ENCODE measurements at regions not wholly inside any gene's neighbourhood (a gene's known extent, or its start where the extent isn't known, plus 50 kb on each side); places are given as distances from the start of the nearest gene placed in this dataset.
"Not testable (repeated sequence)": the region's sequence is repeated elsewhere in the genome, so short reads cannot be mapped to it uniquely, and the experiment has no call there.

DNA sequence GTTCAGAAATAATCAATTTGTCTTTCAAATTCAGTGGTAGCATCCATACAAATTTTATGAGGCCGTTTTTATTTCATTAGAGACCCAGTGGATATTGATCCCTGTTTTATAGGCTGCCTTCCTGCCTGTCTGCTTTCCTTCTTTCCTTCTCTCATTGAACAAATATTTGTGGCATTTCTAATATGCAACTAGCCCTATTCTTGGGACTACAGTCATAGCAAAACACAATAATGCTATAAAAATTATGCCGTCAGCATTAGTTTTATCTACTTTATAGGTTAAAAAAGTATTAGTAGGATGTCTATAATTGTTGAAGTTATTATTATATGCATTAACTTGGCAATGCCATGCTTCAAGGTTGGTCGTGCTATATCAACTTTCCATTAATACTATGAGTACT is 2037.8 kb upstream of the LRRTM1 start:
- Histone ChIP-seq H3K4me3 (ENCODE audit: low read depth, low read length) (no peak overlapping the region), H3K36me3 (ENCODE audit: control insufficient read depth, insufficient read depth, low read length) (no peaks in the 10 kb centered on the region), H3K9me3 (ENCODE audit: control insufficient read depth, insufficient read depth, low read length) (no peaks in the 10 kb centered on the region), H3K4me1 (ENCODE audit: control insufficient read depth, insufficient read depth, low read length) (no peaks in the 10 kb centered on the region), H3K27me3 (ENCODE audit: control insufficient read depth, insufficient read depth, low read length) (no peaks in the 10 kb centered on the region), H3K9ac (ENCODE audit: low read depth, low read length) (no peak overlapping the region)

DNA sequence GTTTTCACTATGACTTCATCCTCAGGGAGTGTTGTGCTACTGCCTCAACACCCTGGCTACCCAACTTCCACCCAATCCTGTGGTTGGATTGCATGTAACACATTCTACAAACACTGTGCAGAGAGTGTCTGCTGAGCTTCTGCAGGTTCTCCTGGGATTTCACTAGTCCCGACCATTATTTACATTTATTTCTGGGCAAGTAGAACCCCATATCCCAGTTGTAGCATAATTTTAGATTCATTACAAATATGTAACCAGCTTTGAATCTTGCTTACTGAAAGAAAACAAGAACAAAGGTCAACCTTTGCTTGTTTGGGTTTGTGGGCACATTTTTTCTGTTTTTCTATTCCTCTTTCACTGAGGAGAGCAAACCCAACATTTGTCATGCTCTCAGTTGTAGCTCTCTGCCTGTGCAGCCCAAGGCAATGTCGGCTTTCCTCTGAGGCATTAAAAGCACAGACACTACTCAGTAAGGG is 2036.1 kb upstream of the LRRTM1 start:
- no peaks in the 10 kb centered on the region for H3K9me3 ChIP-seq (ENCODE audit: control insufficient read depth, insufficient read depth, low read length)
- no peaks in the 10 kb centered on the region for H3K4me1 ChIP-seq (ENCODE audit: control insufficient read depth, insufficient read depth, low read length)
- H3K27me3 ChIP-seq (ENCODE audit: control insufficient read depth, insufficient read depth, low read length) = no peaks in the 10 kb centered on the region
- H3K4me3 ChIP-seq (ENCODE audit: low read depth, low read length) = no peak overlapping the region
- no peaks in the 10 kb centered on the region for H3K36me3 ChIP-seq (ENCODE audit: control insufficient read depth, insufficient read depth, low read length)
- no peak overlapping the region for H3K9ac ChIP-seq (ENCODE audit: low read depth, low read length)

DNA sequence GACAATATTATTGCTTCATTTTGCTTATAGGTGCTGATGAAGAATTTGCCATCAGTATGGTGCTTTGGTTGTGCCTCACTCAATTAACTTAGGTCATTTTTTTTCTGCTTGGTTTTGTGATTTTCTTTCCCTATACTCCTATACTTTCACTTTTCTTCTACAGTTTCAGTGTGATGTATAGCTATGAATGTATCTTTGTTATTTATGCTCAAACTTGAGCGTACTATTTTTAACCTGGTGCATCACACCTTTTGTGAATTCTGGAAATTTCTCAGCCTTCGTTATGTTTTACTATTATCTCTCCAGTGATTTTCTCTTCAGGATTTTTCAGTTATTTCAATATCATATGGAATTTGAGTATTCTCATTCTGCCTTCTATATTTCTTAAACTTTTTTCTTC is 2035.3 kb upstream of the LRRTM1 start:
- Histone ChIP-seq H3K9ac (ENCODE audit: low read depth, low read length) (no peak overlapping the region), H3K4me1 (ENCODE audit: control insufficient read depth, insufficient read depth, low read length) (no peaks in the 10 kb centered on the region), H3K9me3 (ENCODE audit: control insufficient read depth, insufficient read depth, low read length) (no peaks in the 10 kb centered on the region), H3K36me3 (ENCODE audit: control insufficient read depth, insufficient read depth, low read length) (no peaks in the 10 kb centered on the region), H3K27me3 (ENCODE audit: control insufficient read depth, insufficient read depth, low read length) (no peaks in the 10 kb centered on the region), H3K4me3 (ENCODE audit: low read depth, low read length) (no peak overlapping the region)

DNA sequence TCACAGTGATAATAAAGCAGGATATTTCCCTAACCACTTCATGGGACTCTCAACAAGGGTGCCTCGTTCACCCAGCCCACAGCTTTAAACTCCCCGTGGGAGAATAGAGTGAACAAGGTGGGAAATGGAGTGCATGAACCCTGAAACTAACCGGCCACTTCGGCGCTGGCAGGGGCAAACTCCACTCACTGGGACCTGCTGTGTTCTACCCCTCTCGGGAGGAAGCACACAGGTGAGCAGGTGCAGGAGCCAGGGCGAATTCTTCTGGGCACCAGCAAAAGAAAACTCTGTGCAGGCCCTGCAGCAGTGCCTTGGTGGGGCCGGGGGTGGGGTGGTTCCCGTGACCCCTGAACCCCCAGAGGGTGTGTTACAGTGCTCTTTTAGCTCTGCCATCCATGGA is 2029.1 kb upstream of the LRRTM1 start:
- Histone ChIP-seq H3K36me3 (ENCODE audit: control insufficient read depth, insufficient read depth, low read length) (no peaks in the 10 kb centered on the region), H3K27me3 (ENCODE audit: control insufficient read depth, insufficient read depth, low read length) (no peaks in the 10 kb centered on the region), H3K4me3 (ENCODE audit: low read depth, low read length) (no peak overlapping the region), H3K9me3 (ENCODE audit: control insufficient read depth, insufficient read depth, low read length) (no peaks in the 10 kb centered on the region), H3K9ac (ENCODE audit: low read depth, low read length) (no peak overlapping the region), H3K4me1 (ENCODE audit: control insufficient read depth, insufficient read depth, low read length) (no peaks in the 10 kb centered on the region)

DNA sequence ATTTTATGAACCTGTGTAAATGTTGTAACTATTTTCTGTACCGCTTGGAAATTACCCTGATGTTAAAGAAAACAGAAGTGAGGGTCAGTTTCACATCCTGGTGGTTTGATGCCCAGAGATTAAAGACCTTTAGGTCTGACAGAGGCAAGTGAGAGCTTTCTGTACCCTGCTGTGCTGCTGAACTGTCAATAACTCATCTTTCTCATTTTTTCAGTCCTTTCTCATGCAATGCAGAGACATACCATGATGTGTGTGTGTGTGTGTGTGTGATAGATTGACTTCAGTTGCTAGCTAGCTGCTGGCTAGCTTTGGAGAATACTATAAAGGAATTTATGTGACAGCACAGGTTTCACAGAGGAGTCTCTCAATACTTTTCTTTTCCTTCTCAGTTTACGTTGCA is 2025.6 kb upstream of the LRRTM1 start:
- Histone ChIP-seq H3K4me3 (ENCODE audit: low read depth, low read length) (no peak overlapping the region), H3K4me1 (ENCODE audit: control insufficient read depth, insufficient read depth, low read length) (no peaks in the 10 kb centered on the region), H3K9me3 (ENCODE audit: control insufficient read depth, insufficient read depth, low read length) (no peaks in the 10 kb centered on the region), H3K36me3 (ENCODE audit: control insufficient read depth, insufficient read depth, low read length) (no peaks in the 10 kb centered on the region), H3K9ac (ENCODE audit: low read depth, low read length) (no peak overlapping the region), H3K27me3 (ENCODE audit: control insufficient read depth, insufficient read depth, low read length) (no peaks in the 10 kb centered on the region)

DNA sequence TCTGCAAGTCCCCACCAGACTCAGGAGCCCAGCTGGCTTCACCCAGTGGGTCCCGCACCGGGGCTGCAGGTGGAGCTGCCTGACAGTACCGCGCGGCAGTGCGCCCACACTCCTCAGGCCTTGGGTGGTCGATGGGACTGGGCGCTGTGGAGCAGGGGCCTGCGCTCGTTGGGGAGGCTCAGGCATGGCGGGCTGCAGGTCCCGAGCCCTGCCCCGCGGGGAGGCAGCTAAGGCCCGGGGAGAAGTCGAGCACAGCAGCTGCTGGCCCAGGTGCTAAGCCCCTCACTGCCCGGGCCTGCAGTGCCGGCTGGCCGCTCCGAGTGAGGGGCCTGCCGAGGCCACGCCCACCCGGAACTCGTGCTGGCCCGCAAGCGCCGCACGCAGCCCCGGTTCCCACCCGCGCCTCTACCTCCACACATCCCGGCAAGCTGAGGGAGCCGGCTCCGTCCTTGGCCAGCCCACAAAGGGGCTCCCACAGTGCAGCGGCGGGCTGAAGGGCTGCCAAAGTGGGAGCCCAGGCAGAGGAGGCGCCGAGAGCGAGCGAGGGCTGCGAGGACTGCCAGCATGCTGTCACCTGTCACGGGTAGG is 2021.7 kb upstream of the LRRTM1 start:
- not testable (repeated sequence) for H3K36me3 ChIP-seq (ENCODE audit: control insufficient read depth, insufficient read depth, low read length); H3K4me1 ChIP-seq (ENCODE audit: control insufficient read depth, insufficient read depth, low read length); H3K9me3 ChIP-seq (ENCODE audit: control insufficient read depth, insufficient read depth, low read length); H3K27me3 ChIP-seq (ENCODE audit: control insufficient read depth, insufficient read depth, low read length); H3K4me3 ChIP-seq (ENCODE audit: low read depth, low read length); H3K9ac ChIP-seq (ENCODE audit: low read depth, low read length)

DNA sequence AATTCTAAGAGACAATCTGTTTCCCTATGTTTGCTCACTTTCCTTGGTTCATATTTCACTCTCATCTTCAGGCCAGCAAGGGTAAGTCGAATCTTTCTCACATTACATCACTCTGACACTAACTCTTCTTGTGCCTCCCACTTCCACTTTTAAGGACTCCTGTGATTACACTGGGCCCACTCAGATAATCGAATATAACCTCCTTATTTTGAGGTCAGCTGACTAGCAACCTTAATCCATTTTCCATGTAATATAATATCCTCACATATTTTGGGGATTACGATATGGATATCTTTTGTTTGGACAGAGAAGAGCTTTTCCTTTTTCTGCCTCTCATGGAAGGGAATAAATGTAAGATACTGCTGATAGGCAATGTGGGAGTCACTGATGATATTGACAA is 2015.7 kb upstream of the LRRTM1 start:
- Histone ChIP-seq H3K9ac (ENCODE audit: low read depth, low read length) (no peak overlapping the region), H3K9me3 (ENCODE audit: control insufficient read depth, insufficient read depth, low read length) (no peaks in the 10 kb centered on the region), H3K27me3 (ENCODE audit: control insufficient read depth, insufficient read depth, low read length) (no peaks in the 10 kb centered on the region), H3K36me3 (ENCODE audit: control insufficient read depth, insufficient read depth, low read length) (no peaks in the 10 kb centered on the region), H3K4me3 (ENCODE audit: low read depth, low read length) (no peak overlapping the region), H3K4me1 (ENCODE audit: control insufficient read depth, insufficient read depth, low read length) (no peaks in the 10 kb centered on the region)

DNA sequence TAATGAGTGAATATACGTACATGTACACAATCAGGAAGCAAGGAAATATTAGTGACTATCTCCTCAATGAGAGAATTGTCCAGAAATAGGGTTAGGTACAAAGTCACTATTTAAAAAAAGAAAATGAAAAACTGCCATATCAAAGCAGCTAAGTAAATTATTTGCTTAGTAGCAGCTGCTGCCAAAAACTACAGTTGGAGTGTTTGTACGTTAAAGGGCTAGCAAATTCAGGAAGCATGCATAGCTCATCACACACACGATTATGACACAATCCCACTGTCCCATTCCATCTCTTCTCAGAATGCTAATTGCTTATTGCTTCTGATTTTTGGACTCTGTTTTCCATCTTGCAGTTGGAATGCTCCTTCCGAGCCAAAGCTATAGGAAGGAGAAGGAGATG is 2012.5 kb upstream of the LRRTM1 start:
- no peaks in the 10 kb centered on the region for H3K4me1 ChIP-seq (ENCODE audit: control insufficient read depth, insufficient read depth, low read length)
- H3K4me3 ChIP-seq (ENCODE audit: low read depth, low read length) = no peak overlapping the region
- no peaks in the 10 kb centered on the region for H3K9me3 ChIP-seq (ENCODE audit: control insufficient read depth, insufficient read depth, low read length)
- H3K9ac ChIP-seq (ENCODE audit: low read depth, low read length) = no peak overlapping the region
- no peaks in the 10 kb centered on the region for H3K27me3 ChIP-seq (ENCODE audit: control insufficient read depth, insufficient read depth, low read length)
- H3K36me3 ChIP-seq (ENCODE audit: control insufficient read depth, insufficient read depth, low read length) = no peaks in the 10 kb centered on the region

DNA sequence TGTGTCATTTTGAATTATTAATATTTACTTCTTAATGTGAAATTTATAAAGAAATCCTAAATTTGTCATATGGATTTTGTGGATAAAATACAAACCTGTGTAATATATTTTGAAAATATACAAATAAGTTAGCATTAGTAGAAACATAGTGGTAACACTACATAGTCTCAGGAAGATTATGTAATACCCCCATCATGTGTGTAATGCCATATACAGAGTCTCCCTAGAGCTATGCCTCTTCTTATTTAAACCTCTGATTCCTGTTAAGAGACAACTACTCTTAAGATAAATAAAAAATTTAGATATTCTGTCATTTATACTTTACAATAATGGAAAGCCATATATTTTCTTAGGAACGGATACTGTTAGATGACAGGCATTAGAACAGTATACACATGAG is 2012.0 kb upstream of the LRRTM1 start:
- Histone ChIP-seq H3K9me3 (ENCODE audit: control insufficient read depth, insufficient read depth, low read length) (no peaks in the 10 kb centered on the region), H3K27me3 (ENCODE audit: control insufficient read depth, insufficient read depth, low read length) (no peaks in the 10 kb centered on the region), H3K4me1 (ENCODE audit: control insufficient read depth, insufficient read depth, low read length) (no peaks in the 10 kb centered on the region), H3K9ac (ENCODE audit: low read depth, low read length) (no peak overlapping the region), H3K36me3 (ENCODE audit: control insufficient read depth, insufficient read depth, low read length) (no peaks in the 10 kb centered on the region), H3K4me3 (ENCODE audit: low read depth, low read length) (no peak overlapping the region)

DNA sequence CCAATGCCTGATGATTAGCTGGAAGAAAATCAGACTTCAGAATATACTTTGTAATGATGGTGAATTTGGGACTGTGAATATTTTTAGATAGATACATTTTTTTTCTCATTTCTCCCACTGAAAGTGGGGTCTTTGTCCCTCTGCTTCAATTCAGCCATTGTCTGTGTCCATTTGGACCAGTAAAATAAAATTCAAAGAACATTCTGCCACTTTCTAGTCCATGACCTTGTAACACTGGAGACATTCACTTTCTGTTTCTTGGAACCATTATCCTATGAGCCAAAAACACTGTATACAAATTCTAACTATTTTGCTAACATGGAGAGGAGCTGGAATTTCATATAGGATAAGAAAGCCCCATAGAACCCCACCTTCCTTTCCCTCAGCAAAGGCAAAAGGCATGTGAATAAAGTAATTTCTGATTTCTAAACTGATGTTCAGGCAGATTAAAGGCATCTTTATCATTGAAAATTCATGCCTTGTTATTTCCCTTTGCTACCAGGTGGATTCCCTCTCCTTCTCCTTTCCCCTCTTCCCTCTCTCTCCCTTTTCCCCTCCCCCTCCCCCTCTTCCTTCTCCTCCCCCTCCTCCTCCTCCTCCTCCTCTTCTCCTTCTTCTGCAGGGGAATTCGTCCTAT is 2010.4 kb upstream of the LRRTM1 start:
- H3K9ac ChIP-seq (ENCODE audit: low read depth, low read length) = no peak overlapping the region
- no peaks in the 10 kb centered on the region for H3K4me1 ChIP-seq (ENCODE audit: control insufficient read depth, insufficient read depth, low read length)
- H3K36me3 ChIP-seq (ENCODE audit: control insufficient read depth, insufficient read depth, low read length) = no peaks in the 10 kb centered on the region
- no peak overlapping the region for H3K4me3 ChIP-seq (ENCODE audit: low read depth, low read length)
- no peaks in the 10 kb centered on the region for H3K9me3 ChIP-seq (ENCODE audit: control insufficient read depth, insufficient read depth, low read length)
- no peaks in the 10 kb centered on the region for H3K27me3 ChIP-seq (ENCODE audit: control insufficient read depth, insufficient read depth, low read length)

DNA sequence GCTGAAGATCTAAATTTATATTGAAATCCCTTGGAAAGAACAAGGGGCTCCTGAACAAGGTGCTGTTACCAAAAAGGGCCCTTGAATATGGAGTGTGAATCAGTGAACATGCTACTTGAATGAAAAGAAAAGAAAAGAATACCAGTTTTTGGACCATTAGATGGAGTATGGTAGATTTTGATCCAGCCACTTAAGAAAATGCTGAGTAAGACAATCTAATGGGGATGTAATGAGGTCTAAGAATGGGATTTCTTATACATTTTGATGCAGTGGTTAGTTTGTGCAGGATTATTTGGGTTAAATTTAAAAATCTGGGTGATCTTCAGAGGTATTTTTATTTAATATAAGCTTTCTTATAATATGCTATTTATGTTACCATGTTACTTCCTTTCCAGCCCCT is 2003.0 kb upstream of the LRRTM1 start:
- H3K27me3 ChIP-seq (ENCODE audit: control insufficient read depth, insufficient read depth, low read length) = no peaks in the 10 kb centered on the region
- H3K36me3 ChIP-seq (ENCODE audit: control insufficient read depth, insufficient read depth, low read length) = no peaks in the 10 kb centered on the region
- H3K9ac ChIP-seq (ENCODE audit: low read depth, low read length) = no peak overlapping the region
- H3K4me1 ChIP-seq (ENCODE audit: control insufficient read depth, insufficient read depth, low read length) = no peaks in the 10 kb centered on the region
- H3K4me3 ChIP-seq (ENCODE audit: low read depth, low read length) = no peak overlapping the region
- H3K9me3 ChIP-seq (ENCODE audit: control insufficient read depth, insufficient read depth, low read length) = no peaks in the 10 kb centered on the region

DNA sequence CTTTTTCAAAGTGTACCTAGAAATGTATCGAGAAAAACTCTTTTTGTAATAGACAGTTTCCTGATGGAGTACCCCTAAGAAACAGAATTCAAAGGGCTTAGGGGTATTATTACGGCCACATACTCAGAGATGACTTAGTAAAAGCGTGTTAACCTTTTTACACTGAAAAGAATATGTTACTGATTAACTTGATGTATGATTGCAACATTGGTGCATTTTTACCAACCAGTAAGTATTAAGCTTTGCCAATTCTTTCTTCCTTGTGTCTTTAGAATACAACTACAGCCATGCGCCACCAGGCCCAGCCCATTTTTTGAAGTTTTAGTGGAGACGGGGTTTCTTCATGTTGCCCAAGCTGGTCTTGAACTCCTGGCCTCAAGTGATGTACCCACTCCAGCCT is 1997.0 kb upstream of the LRRTM1 start:
- no peaks in the 10 kb centered on the region for H3K36me3 ChIP-seq (ENCODE audit: control insufficient read depth, insufficient read depth, low read length)
- H3K9me3 ChIP-seq (ENCODE audit: control insufficient read depth, insufficient read depth, low read length) = no peaks in the 10 kb centered on the region
- H3K4me3 ChIP-seq (ENCODE audit: low read depth, low read length) = no peak overlapping the region
- H3K27me3 ChIP-seq (ENCODE audit: control insufficient read depth, insufficient read depth, low read length) = no peaks in the 10 kb centered on the region
- H3K9ac ChIP-seq (ENCODE audit: low read depth, low read length) = no peak overlapping the region
- no peaks in the 10 kb centered on the region for H3K4me1 ChIP-seq (ENCODE audit: control insufficient read depth, insufficient read depth, low read length)
